Amygdala (tissue), 56 donors: ENCODE measurements at regions not wholly inside any gene's neighbourhood (a gene's known extent, or its start where the extent isn't known, plus 50 kb on each side); places are given as distances from the start of the nearest gene placed in this dataset.
"Not testable (repeated sequence)": the region's sequence is repeated elsewhere in the genome, so short reads cannot be mapped to it uniquely, and the experiment has no call there.

Experiments
- DNase-seq, 56 donors: peaks; one replicate each; lab custom pipeline; 2025; lab: John Stamatoyannopoulos, UW

GRCh38 chr21:24649691-24650090 lies 957.6 kb downstream of the MRPL39 start:
- no peak for DNase-seq

DNA sequence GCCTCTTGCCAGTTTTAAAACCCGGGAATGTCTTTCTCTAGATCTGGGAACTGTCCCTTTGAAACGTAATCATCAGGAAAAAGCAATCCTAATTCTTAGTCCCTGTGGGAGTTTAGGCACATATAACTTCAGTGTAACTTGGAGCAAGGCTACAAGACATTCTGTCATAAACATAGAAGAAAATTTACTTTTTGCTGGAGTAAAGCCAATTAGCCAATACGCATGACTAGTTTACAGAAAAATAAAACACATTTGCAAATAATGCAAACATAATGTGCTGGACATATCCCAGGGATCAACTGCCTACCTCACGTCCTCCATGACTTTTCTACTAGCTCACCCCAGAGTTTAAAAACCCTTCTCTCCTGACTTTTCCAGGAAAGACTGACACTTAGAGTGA lies 970.6 kb downstream of the MRPL39 start:
- no peak for DNase-seq

GRCh38 chr21:24634749-24635148 lies 972.5 kb downstream of the MRPL39 start:
- no peak for DNase-seq

DNA sequence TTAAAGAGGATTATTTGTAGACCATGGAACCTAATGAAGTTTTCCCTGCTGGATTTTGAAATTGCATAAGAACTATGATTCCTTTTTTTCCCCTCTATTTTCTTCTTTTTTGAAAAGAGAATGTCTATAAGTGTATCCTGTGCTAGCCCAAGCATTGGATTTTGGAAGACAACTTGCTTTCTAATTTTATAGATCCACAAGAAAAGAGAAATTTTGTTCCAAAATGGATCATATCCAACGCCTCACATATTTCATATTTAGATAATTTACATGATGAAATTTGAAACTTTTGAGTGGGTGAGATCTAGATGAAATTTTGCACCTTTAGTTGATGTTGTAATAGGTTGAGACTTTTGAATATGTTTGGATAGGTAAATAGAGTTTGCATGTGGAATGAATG lies 978.7 kb downstream of the MRPL39 start:
- DNase-seq, result no peak

GRCh38 chr21:24628046-24628445 lies 979.2 kb downstream of the MRPL39 start:
- DNase-seq, result no peak

GRCh38 chr21:24617819-24618218 lies 989.5 kb downstream of the MRPL39 start:
- DNase-seq, result no peak

GRCh38 chr21:24594082-24594481 lies 1013.2 kb downstream of the MRPL39 start:
- DNase-seq, result no peak

GRCh38 chr21:24590261-24590660 lies 1017.0 kb downstream of the MRPL39 start:
- no peak for DNase-seq

DNA sequence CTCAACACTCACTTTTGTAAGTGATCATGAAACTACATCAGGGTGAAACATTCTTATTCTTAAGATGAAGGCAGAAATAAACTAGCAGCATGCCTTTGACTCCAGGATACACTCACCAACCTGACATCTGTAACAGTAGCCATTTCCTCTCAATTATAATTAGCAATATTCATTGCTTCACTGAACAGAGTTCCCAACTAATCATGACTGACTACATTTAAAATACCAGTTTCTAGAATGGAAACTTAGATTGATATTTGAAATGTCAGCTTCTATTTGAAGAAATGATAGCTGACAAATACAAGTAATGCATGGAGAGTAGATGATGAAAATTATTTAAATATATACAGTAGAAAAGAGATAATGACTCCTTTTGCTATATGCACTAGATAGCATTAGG lies 1023.8 kb downstream of the MRPL39 start:
- DNase-seq, result no peak

- no peak for DNase-seq
These were observed 1030.0 kb downstream of the MRPL39 start for GRCh38 chr21:24577301-24577700.

GRCh38 chr21:24561291-24561690 lies 1046.0 kb downstream of the MRPL39 start:
- DNase-seq, result no peak

GRCh38 chr21:24552491-24552890 lies 1054.8 kb downstream of the MRPL39 start:
- no peak for DNase-seq

- no peak for DNase-seq
These were observed 1061.4 kb downstream of the MRPL39 start for GRCh38 chr21:24545807-24546361.

DNA sequence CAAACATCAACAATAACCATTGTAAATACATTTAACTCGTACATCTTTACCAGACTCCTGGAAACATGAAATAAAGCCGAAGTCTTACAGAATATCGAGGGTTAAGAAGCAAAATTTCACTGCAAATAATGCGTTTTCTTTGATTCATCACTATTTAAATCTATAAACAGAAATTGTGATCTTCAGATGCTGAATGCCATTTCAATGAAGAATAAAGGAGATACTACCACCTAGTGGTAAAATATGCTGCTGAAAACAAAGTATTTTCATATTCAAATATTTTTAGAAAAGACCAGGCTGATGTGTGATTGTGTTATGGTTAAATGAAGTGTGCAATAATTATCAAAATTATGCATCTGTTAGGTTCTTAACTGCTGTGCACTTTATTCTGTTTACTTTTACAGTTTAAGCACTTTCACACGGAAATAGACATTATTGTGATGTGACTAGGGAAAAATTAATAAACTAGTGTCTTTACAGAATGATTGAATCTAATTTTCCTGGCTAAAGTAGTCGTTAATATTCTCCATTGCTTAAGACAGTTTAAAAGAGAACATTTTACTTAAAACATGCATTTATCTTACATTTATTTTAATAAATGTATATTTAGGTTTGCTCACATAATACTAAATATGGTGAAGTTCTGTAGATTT lies 1093.1 kb downstream of the MRPL39 start:
- peak in 1 of 56 donors; percentile 19 for DNase-seq

- no peak for DNase-seq
These were observed 1098.2 kb downstream of the MRPL39 start for GRCh38 chr21:24509131-24509530.

- DNase-seq, result no peak
These were observed 1120.3 kb downstream of the MRPL39 start for GRCh38 chr21:24486973-24487372.

DNA sequence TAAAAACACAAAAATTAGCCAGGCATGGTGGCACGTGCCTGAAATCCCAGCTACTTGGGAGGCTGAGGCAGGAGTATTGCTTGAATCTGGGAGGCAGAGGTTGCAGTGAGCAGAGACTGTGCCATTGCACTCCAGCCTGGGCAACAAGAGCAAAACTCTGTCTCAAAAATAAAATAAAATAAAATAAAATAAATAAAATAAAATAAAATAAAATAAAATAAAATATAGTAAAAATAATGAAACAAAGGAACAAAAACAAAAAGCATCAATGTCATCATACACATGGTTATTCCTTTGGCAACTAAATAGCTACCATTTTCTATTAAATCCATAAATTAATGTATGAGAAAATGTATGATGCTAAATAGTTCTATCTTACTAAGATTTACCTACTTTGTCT lies 1123.9 kb downstream of the MRPL39 start:
- DNase-seq, result not testable (repeated sequence)

DNA sequence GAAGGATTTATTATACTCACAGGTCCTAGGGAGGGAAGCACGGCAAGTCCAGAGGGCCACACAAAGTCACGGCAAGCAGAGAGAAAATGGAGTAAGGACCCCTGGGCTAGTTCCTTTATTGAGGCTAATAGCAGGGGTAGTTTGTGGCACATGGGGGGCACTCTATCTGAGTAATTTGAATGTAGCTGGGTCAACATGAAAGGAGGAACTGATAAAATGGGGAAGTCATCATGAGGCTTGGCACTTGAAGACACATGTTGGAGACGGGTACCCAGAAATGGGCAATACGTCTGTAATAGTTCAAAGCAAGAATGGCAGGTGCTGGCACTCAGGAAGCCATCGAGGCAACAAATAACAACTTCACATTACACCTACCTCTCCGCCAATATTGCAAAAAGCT lies 1136.4 kb downstream of the MRPL39 start:
- no peak for DNase-seq

- no peak for DNase-seq
These were observed 1150.9 kb downstream of the MRPL39 start for GRCh38 chr21:24456358-24456757.

DNA sequence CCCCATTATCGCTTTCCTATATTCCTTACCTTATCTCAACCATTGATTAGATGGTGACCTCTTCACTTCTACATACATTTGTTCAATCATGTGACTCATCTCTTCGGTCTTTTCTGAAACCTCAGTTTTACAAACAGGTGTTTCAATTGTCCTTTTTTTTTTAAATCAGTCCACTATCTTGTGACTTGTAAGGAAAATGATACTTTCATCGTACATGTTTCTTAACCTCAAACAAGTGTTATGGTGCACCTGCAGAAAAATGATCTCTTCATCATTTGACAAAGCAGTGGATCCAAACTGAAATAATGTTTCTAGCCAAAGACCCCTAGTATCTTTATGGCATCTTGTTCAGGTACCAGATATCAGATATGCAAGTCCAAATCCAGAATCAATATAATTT lies 1157.2 kb downstream of the MRPL39 start:
- no peak for DNase-seq

DNA sequence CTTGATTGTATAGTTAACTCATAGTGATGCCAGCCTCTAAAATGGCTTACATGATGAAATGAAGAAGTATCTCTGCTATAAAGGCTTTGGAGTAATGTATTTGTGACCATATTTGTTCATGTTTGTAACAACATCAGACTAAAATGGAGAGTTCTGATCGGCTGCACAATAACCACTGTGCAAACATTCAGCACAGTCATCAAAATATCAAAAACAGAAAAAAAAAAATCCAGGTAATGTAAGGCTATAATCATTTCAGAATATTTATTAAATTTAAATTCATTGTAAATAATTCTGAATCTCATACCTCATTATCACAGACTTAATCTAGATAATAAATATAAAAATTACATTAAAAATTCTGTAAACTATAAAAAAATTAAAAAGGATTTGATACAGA lies 1161.8 kb downstream of the MRPL39 start:
- DNase-seq, result no peak

DNA sequence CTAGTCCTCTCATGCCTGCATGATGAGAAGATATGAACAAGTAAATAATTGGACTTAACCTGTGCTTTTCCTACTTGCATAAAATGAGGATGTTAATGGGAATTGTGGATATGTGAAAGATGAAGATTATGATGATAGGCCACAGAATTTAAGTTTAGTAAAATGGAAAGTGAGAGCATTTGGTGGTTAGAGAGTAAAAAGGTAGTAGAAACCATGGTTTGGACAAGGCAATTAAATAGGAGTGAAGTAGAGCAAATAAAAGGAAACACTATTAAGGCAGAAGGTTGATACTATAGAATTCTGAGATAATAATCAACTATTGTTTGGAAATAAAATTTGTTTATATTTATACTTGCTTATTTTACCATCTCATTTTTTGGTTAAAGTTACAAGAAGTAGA lies 1162.5 kb downstream of the MRPL39 start:
- no peak for DNase-seq

- DNase-seq, result peak in 4 of 56 donors; percentile 1 to 8 (median 4)
These were observed 1171.0 kb downstream of the MRPL39 start for GRCh38 chr21:24436236-24436635.
